Neural cell (in vitro differentiated cells): ENCODE measurements at regions not wholly inside any gene's neighbourhood (a gene's known extent, or its start where the extent isn't known, plus 50 kb on each side); places are given as distances from the start of the nearest gene placed in this dataset.

Experiments used
- CTCF ChIP-seq: fragments of 450-650 bp; IDR thresholded peaks from 2 replicates; pipeline ENCODE4 v1.5.1; 2014; ENCODE audit warnings: antibody characterized with exemption, mild to moderate bottlenecking, moderate library complexity; ENCODE audit not compliant: poor library complexity, severe bottlenecking
- EP300 ChIP-seq: fragments of 450-650 bp; conservative IDR thresholded peaks from 2 replicates; pipeline ENCODE4 v1.6.1; 2014; ENCODE audit warnings: antibody characterized with exemption, mild to moderate bottlenecking, moderate library complexity; ENCODE audit not compliant: poor library complexity, severe bottlenecking
- EZH2 ChIP-seq: fragments of 200-600, 300-800 bp; shearing (Covaris generic), sonication (generic); IDR thresholded peaks from 2 replicates; pipeline ENCODE4 v1.6.1; 2014; ENCODE audit warnings: antibody characterized with exemption, low read length, borderline replicate concordance, mild to moderate bottlenecking; ENCODE audit not compliant: insufficient read depth, poor library complexity, severe bottlenecking
- RAD21 ChIP-seq: fragments of 450-650 bp; conservative IDR thresholded peaks from 2 replicates; pipeline ENCODE4 v1.6.1; 2014; ENCODE audit warnings: antibody characterized with exemption, mild to moderate bottlenecking, moderate library complexity
- REST ChIP-seq: IDR thresholded peaks from 2 replicates; pipeline ENCODE4 v1.6.1; 2012; ENCODE audit warnings: borderline replicate concordance
- SMC3 ChIP-seq: fragments of 450-650 bp; conservative IDR thresholded peaks from 2 replicates; pipeline ENCODE4 v1.6.1; 2014; ENCODE audit warnings: antibody characterized with exemption, mild to moderate bottlenecking, moderate library complexity; ENCODE audit not compliant: poor library complexity
- TAF1 ChIP-seq: IDR thresholded peaks from 2 replicates; pipeline ENCODE4 v1.6.1; 2012; ENCODE audit warnings: low read depth

DNA sequence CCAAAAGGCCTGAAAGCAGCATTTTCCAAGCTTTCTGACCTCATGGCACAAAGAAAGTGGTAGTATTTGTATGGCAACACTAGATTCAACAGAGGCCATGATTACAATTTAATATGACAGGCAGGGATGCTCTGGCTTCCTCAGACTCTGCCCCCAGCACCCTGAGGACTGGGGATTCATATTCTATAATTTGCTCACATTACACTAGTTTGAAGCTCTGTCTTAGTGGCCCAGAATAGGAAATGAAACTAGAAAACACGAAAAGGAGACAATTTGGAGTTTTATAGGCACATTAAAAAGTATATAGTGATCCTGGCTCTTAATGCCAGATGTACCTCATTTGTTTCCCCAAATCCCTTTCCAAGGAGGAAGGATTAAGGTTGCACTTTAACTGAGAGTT lies 173.0 kb upstream of the STK17B start:
- TF ChIP-seq CTCF (no peak), SMC3 (no peak), TAF1 (no peak), REST (no peak), EP300 (no peak), EZH2 (no peak), RAD21 (no peak)
